ENCODE measurements at regions not wholly inside any gene's neighbourhood (a gene's known extent, or its start where the extent isn't known, plus 50 kb on each side); places are given as distances from the start of the nearest gene placed in this dataset.

DNA sequence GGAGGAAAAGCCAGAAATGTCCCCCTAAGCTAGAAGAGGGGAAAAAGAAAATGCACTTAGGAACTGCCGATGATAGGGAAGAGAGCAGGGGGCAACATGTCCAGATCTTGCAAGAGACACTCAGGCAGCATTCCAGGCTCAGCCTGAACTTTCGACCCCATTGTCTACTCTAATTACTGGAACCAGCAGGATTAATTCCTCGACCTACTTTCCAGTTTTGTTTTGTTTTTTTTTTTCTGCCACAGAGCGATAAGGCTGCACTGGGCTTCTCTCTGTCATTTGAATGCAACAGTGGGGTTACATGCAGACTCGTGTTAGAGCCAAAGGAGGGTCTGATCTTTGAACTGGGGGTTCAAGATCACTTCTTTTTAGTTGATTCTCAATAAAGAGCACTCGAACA is 68.7 kb upstream of the MED13L start:
- Histone ChIP-seq H2AFZ (ENCODE audit: insufficient read depth, low read depth, low read length, poor library complexity, severe bottlenecking) (no peak overlapping the region), H3K4me1 (ENCODE audit: control insufficient read depth in 2 of 2, insufficient read depth in 2 of 2, low read length in 2 of 2) (peaks cover under 1 to 3% of the 10 kb centered on the region in 2 donors), H3K79me2 (ENCODE audit: control insufficient read depth, insufficient read depth, low read length) (no peaks in the 10 kb centered on the region), H3K4me3 (ENCODE audit: control extremely low read depth in 1 of 5, extremely low read depth in 1 of 5, insufficient read depth in 1 of 5, low read depth in 2 of 5, low read length in 4 of 5) (no peak overlapping the region), H3K36me3 (replicated peaks in 1 of 2; ENCODE audit: control extremely low read depth in 1 of 2, control insufficient read depth in 1 of 2, extremely low read depth in 1 of 2, insufficient read depth in 2 of 2, low read length in 1 of 2) (no peaks in the 10 kb centered on the region), H3K9me3 (ENCODE audit: control extremely low read depth in 1 of 3, control insufficient read depth in 2 of 3, insufficient read depth in 1 of 3, low read length in 2 of 3) (peaks cover 0 to 4% (median 0%) of the 10 kb centered on the region in 3 donors), H4K20me1 (ENCODE audit: control insufficient read depth, insufficient read depth, low read length, poor library complexity, severe bottlenecking) (no peaks in the 10 kb centered on the region), H3K9ac (ENCODE audit: low read length) (no peak overlapping the region), H3K4me2 (replicated peaks; ENCODE audit: low read depth, low read length, poor library complexity, severe bottlenecking) (no peak overlapping the region), H3K27me3 (replicated peaks in 1 of 4; ENCODE audit: control extremely low read depth in 1 of 4, control insufficient read depth in 3 of 4, insufficient read depth in 4 of 4, low read length in 3 of 4) (no peaks in the 10 kb centered on the region), H3K27ac (ENCODE audit: low read length in 2 of 2) (no peak overlapping the region)
- peaks cover 2% of the 10 kb centered on the region for H3K9me3 Mint-ChIP-seq (ENCODE audit: insufficient read depth)
- no peak for DNase-seq
- intact Hi-C loops (cut with micrococcal nuclease) = no loop called here
- peaks cover 9% of the 10 kb centered on the region for H3K4me1 Mint-ChIP-seq
- H3K27me3 Mint-ChIP-seq = no peaks in the 10 kb centered on the region
- POLR2A ChIA-PET = no interaction called here
- H3K4me3 Mint-ChIP-seq = no peak overlapping the region
- ATAC-seq (ENCODE audit: low read depth) = no peak
- 86% methylated on average over 3 of the region's 6 CpGs for WGBS (ENCODE audit: insufficient coverage)
- TF ChIP-seq, protein P1, sequence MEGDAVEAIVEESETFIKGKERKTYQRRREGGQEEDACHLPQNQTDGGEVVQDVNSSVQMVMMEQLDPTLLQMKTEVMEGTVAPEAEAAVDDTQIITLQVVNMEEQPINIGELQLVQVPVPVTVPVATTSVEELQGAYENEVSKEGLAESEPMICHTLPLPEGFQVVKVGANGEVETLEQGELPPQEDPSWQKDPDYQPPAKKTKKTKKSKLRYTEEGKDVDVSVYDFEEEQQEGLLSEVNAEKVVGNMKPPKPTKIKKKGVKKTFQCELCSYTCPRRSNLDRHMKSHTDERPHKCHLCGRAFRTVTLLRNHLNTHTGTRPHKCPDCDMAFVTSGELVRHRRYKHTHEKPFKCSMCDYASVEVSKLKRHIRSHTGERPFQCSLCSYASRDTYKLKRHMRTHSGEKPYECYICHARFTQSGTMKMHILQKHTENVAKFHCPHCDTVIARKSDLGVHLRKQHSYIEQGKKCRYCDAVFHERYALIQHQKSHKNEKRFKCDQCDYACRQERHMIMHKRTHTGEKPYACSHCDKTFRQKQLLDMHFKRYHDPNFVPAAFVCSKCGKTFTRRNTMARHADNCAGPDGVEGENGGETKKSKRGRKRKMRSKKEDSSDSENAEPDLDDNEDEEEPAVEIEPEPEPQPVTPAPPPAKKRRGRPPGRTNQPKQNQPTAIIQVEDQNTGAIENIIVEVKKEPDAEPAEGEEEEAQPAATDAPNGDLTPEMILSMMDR (IDR thresholded peaks at IDR 0.05) = no peak
- no peak for TF ChIP-seq EZH2 (IDR thresholded peaks at IDR 0.05; ENCODE audit: borderline replicate concordance, insufficient read depth, low read depth, low read length, poor library complexity, severe bottlenecking)
- CTCF ChIA-PET = no interaction called here
- H3K27ac Mint-ChIP-seq = no peak overlapping the region

DNA sequence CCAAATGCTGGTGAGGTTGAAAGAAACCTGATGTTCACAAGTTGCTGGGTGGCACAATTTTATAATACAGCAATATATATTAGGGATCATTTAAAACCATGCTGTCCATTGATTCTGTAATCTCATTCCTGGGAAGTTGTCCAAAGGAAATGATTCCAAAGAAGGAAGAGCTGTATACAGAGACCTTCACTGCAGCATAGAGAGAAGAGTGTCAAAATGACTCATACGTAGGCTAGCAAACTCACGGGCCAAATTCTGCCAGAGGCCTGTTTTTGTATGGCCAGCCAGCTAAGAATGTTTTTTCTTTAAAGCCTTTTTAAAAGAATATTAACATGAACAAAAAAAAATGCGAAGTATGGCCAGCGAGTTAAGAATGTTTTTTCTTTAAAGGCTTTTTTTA is 69.2 kb upstream of the MED13L start:
- Mint-ChIP-seq H3K27ac (no peak overlapping the region), H3K4me3 (no peak overlapping the region), H3K27me3 (no peaks in the 10 kb centered on the region), H3K4me1 (peaks cover 9% of the 10 kb centered on the region), H3K9me3 (ENCODE audit: insufficient read depth) (peaks cover 2% of the 10 kb centered on the region)
- Histone ChIP-seq H3K9me3 (ENCODE audit: control extremely low read depth in 1 of 3, control insufficient read depth in 2 of 3, insufficient read depth in 1 of 3, low read length in 2 of 3) (peaks cover 0 to 4% (median 0%) of the 10 kb centered on the region in 3 donors), H3K4me2 (replicated peaks; ENCODE audit: low read depth, low read length, poor library complexity, severe bottlenecking) (no peak overlapping the region), H3K27ac (ENCODE audit: low read length in 2 of 2) (no peak overlapping the region), H3K4me1 (ENCODE audit: control insufficient read depth in 2 of 2, insufficient read depth in 2 of 2, low read length in 2 of 2) (peaks cover 0 to 3% of the 10 kb centered on the region in 2 donors), H2AFZ (ENCODE audit: insufficient read depth, low read depth, low read length, poor library complexity, severe bottlenecking) (no peak overlapping the region), H3K4me3 (ENCODE audit: control extremely low read depth in 1 of 5, extremely low read depth in 1 of 5, insufficient read depth in 1 of 5, low read depth in 2 of 5, low read length in 4 of 5) (no peak overlapping the region), H3K79me2 (ENCODE audit: control insufficient read depth, insufficient read depth, low read length) (no peaks in the 10 kb centered on the region), H4K20me1 (ENCODE audit: control insufficient read depth, insufficient read depth, low read length, poor library complexity, severe bottlenecking) (no peaks in the 10 kb centered on the region), H3K27me3 (replicated peaks in 1 of 4; ENCODE audit: control extremely low read depth in 1 of 4, control insufficient read depth in 3 of 4, insufficient read depth in 4 of 4, low read length in 3 of 4) (no peaks in the 10 kb centered on the region), H3K36me3 (replicated peaks in 1 of 2; ENCODE audit: control extremely low read depth in 1 of 2, control insufficient read depth in 1 of 2, extremely low read depth in 1 of 2, insufficient read depth in 2 of 2, low read length in 1 of 2) (no peaks in the 10 kb centered on the region), H3K9ac (ENCODE audit: low read length) (no peak overlapping the region)
- intact Hi-C loops (cut with micrococcal nuclease) = no loop called here
- DNase-seq = no peak
- no peak for TF ChIP-seq EZH2 (IDR thresholded peaks at IDR 0.05; ENCODE audit: borderline replicate concordance, insufficient read depth, low read depth, low read length, poor library complexity, severe bottlenecking)
- TF ChIP-seq, protein P1 (IDR thresholded peaks at IDR 0.05) = no peak
- ChIA-PET CTCF (no interaction called here), POLR2A (no interaction called here)
- ATAC-seq (ENCODE audit: low read depth) = no peak
- WGBS (ENCODE audit: insufficient coverage) = no CpG with 5 or more reads among the region's 4 CpGs

All from B cell (primary cell).